Stimulated activated CD4-positive, alpha-beta T cell treated with anti-CD3 and anti-CD28 coated beads, TNF-alpha, amount 100 ng/mL, for 48 hours (primary cell): ENCODE measurements at regions not wholly inside any gene's neighbourhood (a gene's known extent, or its start where the extent isn't known, plus 50 kb on each side); places are given as distances from the start of the nearest gene placed in this dataset.

ENCODE experiments used
- DNase-seq, 3 donors: peaks; one replicate each; pipeline ENCODE4 v3.0.0-alpha.2; 2020; ENCODE audit warnings: low read depth in 3 of 3

GRCh38 chr4:30939684-30940083 is 219.5 kb downstream of the PCDH7 start:
- no peak for DNase-seq

- no peak for DNase-seq
These were observed 221.5 kb downstream of the PCDH7 start for GRCh38 chr4:30941641-30942040.

- no peak for DNase-seq
These were observed 223.2 kb downstream of the PCDH7 start for GRCh38 chr4:30943356-30943755.

- DNase-seq, result no peak
These were observed 225.4 kb downstream of the PCDH7 start for GRCh38 chr4:30945586-30945985.

- no peak for DNase-seq
These were observed 226.1 kb downstream of the PCDH7 start for GRCh38 chr4:30946288-30946687.

- no peak for DNase-seq
These were observed 228.5 kb downstream of the PCDH7 start for GRCh38 chr4:30948653-30949052.

- DNase-seq, result no peak
These were observed 230.6 kb downstream of the PCDH7 start for GRCh38 chr4:30950737-30951136.

- DNase-seq, result no peak
These were observed 232.5 kb downstream of the PCDH7 start for GRCh38 chr4:30952526-30953219.

GRCh38 chr4:30953799-30954198 is 233.6 kb downstream of the PCDH7 start:
- no peak for DNase-seq

- DNase-seq, result no peak
These were observed 236.7 kb downstream of the PCDH7 start for GRCh38 chr4:30956916-30957315.

GRCh38 chr4:30957706-30958105 is 237.5 kb downstream of the PCDH7 start:
- DNase-seq, result no peak

GRCh38 chr4:30959781-30960485 is 239.8 kb downstream of the PCDH7 start:
- no peak for DNase-seq

GRCh38 chr4:30962939-30963338 is 242.8 kb downstream of the PCDH7 start:
- no peak for DNase-seq

GRCh38 chr4:30968926-30969325 is 248.8 kb downstream of the PCDH7 start:
- no peak for DNase-seq

GRCh38 chr4:30972542-30972941 is 252.4 kb downstream of the PCDH7 start:
- no peak for DNase-seq

GRCh38 chr4:30973993-30974392 is 253.8 kb downstream of the PCDH7 start:
- no peak for DNase-seq

GRCh38 chr4:30979402-30979801 is 259.2 kb downstream of the PCDH7 start:
- DNase-seq, result no peak

GRCh38 chr4:30989508-30989907 is 269.3 kb downstream of the PCDH7 start:
- no peak for DNase-seq

GRCh38 chr4:30996841-30997240 is 276.7 kb downstream of the PCDH7 start:
- no peak for DNase-seq

- DNase-seq, result no peak
These were observed 284.9 kb downstream of the PCDH7 start for GRCh38 chr4:31005037-31005436.

GRCh38 chr4:31007858-31008257 is 287.7 kb downstream of the PCDH7 start:
- no peak for DNase-seq

GRCh38 chr4:31009926-31010325 is 289.8 kb downstream of the PCDH7 start:
- no peak for DNase-seq

GRCh38 chr4:31015123-31015522 is 295.0 kb downstream of the PCDH7 start:
- no peak for DNase-seq
